Neural cell (in vitro differentiated cells): ENCODE measurements at regions not wholly inside any gene's neighbourhood (a gene's known extent, or its start where the extent isn't known, plus 50 kb on each side); places are given as distances from the start of the nearest gene placed in this dataset.

ENCODE experiments used
- H2AFZ ChIP-seq: fragments of 200-600, 300-800 bp; sonication (generic), shearing (Covaris generic); 2 replicates; pipeline ENCODE4 v1.6.0; 2014; ENCODE audit warnings: low read depth, mild to moderate bottlenecking, antibody characterized with exemption, low read length, moderate library complexity
- H3F3A ChIP-seq: fragments of 200-600 bp; shearing (Covaris generic); 2 replicates; pipeline ENCODE4 v1.6.1; 2016; ENCODE audit warnings: mild to moderate bottlenecking, moderate library complexity, mixed read lengths, antibody characterized with exemption, low read length; ENCODE audit not compliant: insufficient read depth, poor library complexity, severe bottlenecking
- H3K27ac ChIP-seq: fragments of 200-600, 300-800 bp; sonication (generic), shearing (Covaris generic); 2 replicates; pipeline ENCODE4 v1.5.1; 2014; ENCODE audit warnings: mild to moderate bottlenecking, low read length, moderate library complexity
- H3K27me3 ChIP-seq: fragments of 300-800, 200-600 bp; sonication (generic), shearing (Covaris generic); 2 replicates; pipeline ENCODE4 v1.6.0; 2014; ENCODE audit warnings: mild to moderate bottlenecking, low read depth, low read length, moderate library complexity; ENCODE audit not compliant: insufficient read depth
- H3K36me3 ChIP-seq: fragments of 300-800, 200-600 bp; sonication (generic), shearing (Covaris generic); 2 replicates; pipeline ENCODE4 v1.5.1; 2014; ENCODE audit warnings: mild to moderate bottlenecking, antibody characterized with exemption, low read length, moderate library complexity; ENCODE audit not compliant: insufficient read depth
- H3K4me2 ChIP-seq: fragments of 300-800, 200-600 bp; sonication (generic), shearing (Covaris generic); 2 replicates; pipeline ENCODE4 v1.6.0; 2014; ENCODE audit warnings: mild to moderate bottlenecking, low read length
- H3K4me3 ChIP-seq: fragments of 300-800, 200-600 bp; sonication (generic), shearing (Covaris generic); 2 replicates; pipeline ENCODE4 v1.5.1; 2014; ENCODE audit warnings: mild to moderate bottlenecking, low read length, moderate library complexity
- H3K79me2 ChIP-seq: fragments of 200-600 bp; shearing (Covaris generic); replicated peaks from 2 replicates; pipeline ENCODE4 v1.6.0; 2014; ENCODE audit warnings: mild to moderate bottlenecking, low read length, moderate library complexity; ENCODE audit not compliant: insufficient read depth
- H3K9ac ChIP-seq: fragments of 300-800, 200-600 bp; sonication (generic), shearing (Covaris generic); 2 replicates; pipeline ENCODE4 v1.6.1; 2016; ENCODE audit warnings: mild to moderate bottlenecking, low read length, mixed read lengths
- H3K9me2 ChIP-seq: fragments of 200-600 bp; shearing (Covaris generic); 2 replicates; pipeline ENCODE4 v1.6.1; 2016; ENCODE audit warnings: mild to moderate bottlenecking, low read length, mixed read lengths; ENCODE audit not compliant: insufficient read depth
- H3K9me3 ChIP-seq: fragments of 200-600, 300-800 bp; sonication (generic), shearing (Covaris generic); 2 replicates; pipeline ENCODE4 v1.6.1; 2016; ENCODE audit warnings: mild to moderate bottlenecking, mixed run types, low read length, moderate library complexity, mixed read lengths
- H4K20me1 ChIP-seq: fragments of 200-600 bp; shearing (Covaris generic); 2 replicates; pipeline ENCODE4 v1.6.1; 2016; ENCODE audit warnings: mild to moderate bottlenecking, mixed run types; ENCODE audit not compliant: insufficient read depth
- CTCF ChIP-seq: fragments of 450-650 bp; IDR thresholded peaks from 2 replicates; pipeline ENCODE4 v1.5.1; 2014; ENCODE audit warnings: antibody characterized with exemption, mild to moderate bottlenecking, moderate library complexity; ENCODE audit not compliant: poor library complexity, severe bottlenecking
- EP300 ChIP-seq: fragments of 450-650 bp; conservative IDR thresholded peaks from 2 replicates; pipeline ENCODE4 v1.6.1; 2014; ENCODE audit warnings: antibody characterized with exemption, mild to moderate bottlenecking, moderate library complexity; ENCODE audit not compliant: poor library complexity, severe bottlenecking
- RAD21 ChIP-seq: fragments of 450-650 bp; conservative IDR thresholded peaks from 2 replicates; pipeline ENCODE4 v1.6.1; 2014; ENCODE audit warnings: antibody characterized with exemption, mild to moderate bottlenecking, moderate library complexity
- REST ChIP-seq: IDR thresholded peaks from 2 replicates; pipeline ENCODE4 v1.6.1; 2012; ENCODE audit warnings: borderline replicate concordance
- SMC3 ChIP-seq: fragments of 450-650 bp; conservative IDR thresholded peaks from 2 replicates; pipeline ENCODE4 v1.6.1; 2014; ENCODE audit warnings: antibody characterized with exemption, mild to moderate bottlenecking, moderate library complexity; ENCODE audit not compliant: poor library complexity
- TAF1 ChIP-seq: IDR thresholded peaks from 2 replicates; pipeline ENCODE4 v1.6.1; 2012; ENCODE audit warnings: low read depth

GRCh38 chr21:39005502-39005787 lies 177.8 kb downstream of the PSMG1 start:
- H3K9me2 ChIP-seq: no peaks in the 10 kb centered on the region
- H3F3A ChIP-seq: no peaks in the 10 kb centered on the region
- no peak overlapping the region for H3K4me3 ChIP-seq
- no peaks in the 10 kb centered on the region for H3K9me3 ChIP-seq
- no peaks in the 10 kb centered on the region for H3K27me3 ChIP-seq
- H3K9ac ChIP-seq: no peak overlapping the region
- H4K20me1 ChIP-seq: no peaks in the 10 kb centered on the region
- no peaks in the 10 kb centered on the region for H3K79me2 ChIP-seq
- no peak for TF ChIP-seq RAD21
- no peak for TF ChIP-seq EP300
- no peak for TF ChIP-seq CTCF
- no peak for TF ChIP-seq REST
- H3K36me3 ChIP-seq: no peaks in the 10 kb centered on the region
- no peak overlapping the region for H3K4me2 ChIP-seq
- no peak overlapping the region for H2AFZ ChIP-seq
- no peak overlapping the region for H3K27ac ChIP-seq

GRCh38 chr21:39004634-39005501 lies 178.4 kb downstream of the PSMG1 start:
- no peaks in the 10 kb centered on the region for H3K27me3 ChIP-seq
- no peaks in the 10 kb centered on the region for H3K36me3 ChIP-seq
- H3K4me3 ChIP-seq: no peak overlapping the region
- H3F3A ChIP-seq: no peaks in the 10 kb centered on the region
- TF ChIP-seq SMC3: no peak
- no peak for TF ChIP-seq EP300
- TF ChIP-seq CTCF: no peak
- TF ChIP-seq TAF1: no peak
- no peak for TF ChIP-seq REST
- H3K9me2 ChIP-seq: no peaks in the 10 kb centered on the region
- H2AFZ ChIP-seq: no peak overlapping the region
- H3K9me3 ChIP-seq: no peaks in the 10 kb centered on the region
- H3K4me2 ChIP-seq: no peak overlapping the region
- H4K20me1 ChIP-seq: no peaks in the 10 kb centered on the region
- no peak overlapping the region for H3K9ac ChIP-seq
- no peak overlapping the region for H3K27ac ChIP-seq
- H3K79me2 ChIP-seq: no peaks in the 10 kb centered on the region
